ENCODE measurements at regions not wholly inside any gene's neighbourhood (a gene's known extent, or its start where the extent isn't known, plus 50 kb on each side); places are given as distances from the start of the nearest gene placed in this dataset.
"Not testable (repeated sequence)": the region's sequence is repeated elsewhere in the genome, so short reads cannot be mapped to it uniquely, and the experiment has no call there.

- no peak for DNase-seq
Observed at GRCh38 chr12:65690477-65690876, 133.8 kb upstream of the HMGA2 start.

- DNase-seq, result no peak
Observed at GRCh38 chr12:65694130-65694529, 130.2 kb upstream of the HMGA2 start.

GRCh38 chr12:65695113-65695865 lies 129.0 kb upstream of the HMGA2 start:
- DNase-seq, result peak; percentile 88

GRCh38 chr12:65696227-65696626 lies 128.1 kb upstream of the HMGA2 start:
- DNase-seq, result peak; percentile 39

GRCh38 chr12:65699251-65699650 lies 125.0 kb upstream of the HMGA2 start:
- DNase-seq, result peak; percentile 55

- DNase-seq, result no peak
Observed at GRCh38 chr12:65703176-65703575, 121.1 kb upstream of the HMGA2 start.

GRCh38 chr12:65705380-65705876 lies 118.9 kb upstream of the HMGA2 start:
- DNase-seq, result no peak

- no peak for DNase-seq
Observed at GRCh38 chr12:65707051-65707450, 117.2 kb upstream of the HMGA2 start.

- DNase-seq, result no peak
Observed at GRCh38 chr12:65712260-65713004, 111.9 kb upstream of the HMGA2 start.

- no peak for DNase-seq
Observed at GRCh38 chr12:65715961-65716360, 108.3 kb upstream of the HMGA2 start.

- DNase-seq, result no peak
Observed at GRCh38 chr12:65720136-65721130, 103.8 kb upstream of the HMGA2 start.

- no peak for DNase-seq
Observed at GRCh38 chr12:65721541-65722190, 102.6 kb upstream of the HMGA2 start.

- no peak for DNase-seq
Observed at GRCh38 chr12:65725376-65725775, 98.9 kb upstream of the HMGA2 start.

- no peak for DNase-seq
Observed at GRCh38 chr12:65728455-65728847, 95.8 kb upstream of the HMGA2 start.

GRCh38 chr12:65728848-65729793 lies 95.2 kb upstream of the HMGA2 start:
- DNase-seq, result peak; percentile 38

GRCh38 chr12:65731771-65732170 lies 92.5 kb upstream of the HMGA2 start:
- no peak for DNase-seq

- not testable (repeated sequence) for DNase-seq
Observed at GRCh38 chr12:65733643-65734042, 90.6 kb upstream of the HMGA2 start.

GRCh38 chr12:65734226-65734625 lies 90.1 kb upstream of the HMGA2 start:
- DNase-seq, result no peak

- DNase-seq, result no peak
Observed at GRCh38 chr12:65739606-65740005, 84.7 kb upstream of the HMGA2 start.

- DNase-seq, result no peak
Observed at GRCh38 chr12:65740506-65740872, 83.8 kb upstream of the HMGA2 start.

- peak; percentile 65 for DNase-seq
Observed at GRCh38 chr12:65740873-65741600, 83.2 kb upstream of the HMGA2 start.

All from DMS53 (cell line).